ENCODE measurements at regions not wholly inside any gene's neighbourhood (a gene's known extent, or its start where the extent isn't known, plus 50 kb on each side); places are given as distances from the start of the nearest gene placed in this dataset.

DNA sequence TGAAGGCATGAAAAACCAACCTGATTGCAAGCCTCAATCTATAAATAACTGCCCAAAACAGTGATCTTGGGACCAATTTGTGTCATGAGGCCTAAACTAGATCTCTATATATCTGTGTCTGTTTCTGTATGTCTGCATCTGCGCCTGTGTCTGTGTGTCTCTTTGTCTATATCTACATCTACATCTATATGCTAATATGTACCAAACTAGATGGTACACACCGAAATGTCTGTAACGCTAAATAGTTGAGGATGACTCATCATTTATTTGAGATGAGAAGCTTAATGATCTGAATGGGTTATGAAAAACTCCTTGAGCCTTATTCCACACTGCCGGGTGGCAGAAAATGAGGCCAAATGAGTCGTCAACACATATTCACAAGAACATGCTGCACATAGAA, 982.3 kb downstream of the ROBO2 start:
- H3K9me3 ChIP-seq (ENCODE audit: control insufficient read depth in 2 of 3, insufficient read depth in 1 of 3, low read length in 3 of 3), result no peaks in the 10 kb centered on the region
- TF ChIP-seq, protein P1, sequence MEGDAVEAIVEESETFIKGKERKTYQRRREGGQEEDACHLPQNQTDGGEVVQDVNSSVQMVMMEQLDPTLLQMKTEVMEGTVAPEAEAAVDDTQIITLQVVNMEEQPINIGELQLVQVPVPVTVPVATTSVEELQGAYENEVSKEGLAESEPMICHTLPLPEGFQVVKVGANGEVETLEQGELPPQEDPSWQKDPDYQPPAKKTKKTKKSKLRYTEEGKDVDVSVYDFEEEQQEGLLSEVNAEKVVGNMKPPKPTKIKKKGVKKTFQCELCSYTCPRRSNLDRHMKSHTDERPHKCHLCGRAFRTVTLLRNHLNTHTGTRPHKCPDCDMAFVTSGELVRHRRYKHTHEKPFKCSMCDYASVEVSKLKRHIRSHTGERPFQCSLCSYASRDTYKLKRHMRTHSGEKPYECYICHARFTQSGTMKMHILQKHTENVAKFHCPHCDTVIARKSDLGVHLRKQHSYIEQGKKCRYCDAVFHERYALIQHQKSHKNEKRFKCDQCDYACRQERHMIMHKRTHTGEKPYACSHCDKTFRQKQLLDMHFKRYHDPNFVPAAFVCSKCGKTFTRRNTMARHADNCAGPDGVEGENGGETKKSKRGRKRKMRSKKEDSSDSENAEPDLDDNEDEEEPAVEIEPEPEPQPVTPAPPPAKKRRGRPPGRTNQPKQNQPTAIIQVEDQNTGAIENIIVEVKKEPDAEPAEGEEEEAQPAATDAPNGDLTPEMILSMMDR (IDR thresholded peaks at IDR 0.05; ENCODE audit: borderline replicate concordance, extremely low read depth, insufficient read depth), result no peak
- intact Hi-C loops (cut with DNase I), result no loop called here

DNA sequence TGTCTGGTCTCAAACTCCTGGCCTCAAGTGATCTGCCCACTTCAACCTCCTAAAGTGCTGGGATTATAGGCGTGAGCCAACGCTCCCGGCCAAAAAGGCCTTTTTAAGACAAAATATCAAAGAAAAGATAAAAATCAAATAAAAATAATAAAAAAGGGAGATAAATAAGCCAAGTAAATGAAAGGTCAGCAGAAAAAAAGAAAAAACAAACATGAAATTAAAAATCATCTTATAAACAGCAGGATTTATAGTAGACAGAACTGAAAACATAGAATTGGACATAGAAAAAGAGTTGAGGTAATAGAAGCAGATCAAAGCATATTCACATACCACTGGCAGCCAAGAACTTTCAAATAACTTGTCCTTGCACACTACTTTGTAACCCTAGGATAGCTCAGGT, 983.4 kb downstream of the ROBO2 start:
- TF ChIP-seq, protein P1 (IDR thresholded peaks at IDR 0.05; ENCODE audit: borderline replicate concordance, extremely low read depth, insufficient read depth), result no peak
- FAIRE-seq, result no peak
- H3K4me1 ChIP-seq (ENCODE audit: control insufficient read depth in 2 of 3, insufficient read depth in 2 of 3, low read depth in 1 of 3, low read length in 3 of 3), result no peaks in the 10 kb centered on the region
- H3K36me3 ChIP-seq (ENCODE audit: control insufficient read depth in 2 of 3, insufficient read depth in 3 of 3, low read length in 3 of 3), result no peaks in the 10 kb centered on the region
- H3K27me3 ChIP-seq (ENCODE audit: control insufficient read depth, insufficient read depth, low read length), result no peaks in the 10 kb centered on the region
- no peak overlapping the region for H3K27ac ChIP-seq (ENCODE audit: low read depth in 2 of 2, low read length in 2 of 2)
- H3K4me3 ChIP-seq (ENCODE audit: low read length in 3 of 3), result no peak overlapping the region
- DNase-seq, result no peak
- H3K9me3 ChIP-seq (ENCODE audit: control insufficient read depth in 2 of 3, insufficient read depth in 1 of 3, low read length in 3 of 3), result no peaks in the 10 kb centered on the region
- no peak overlapping the region for H3K9ac ChIP-seq (ENCODE audit: low read length in 3 of 3)
- intact Hi-C loops (cut with DNase I), result no loop called here

More for the DNA sequence above, 982.3 kb downstream of the ROBO2 start:
- no peak for FAIRE-seq
- Histone ChIP-seq H3K4me1 (ENCODE audit: control insufficient read depth in 2 of 3, insufficient read depth in 2 of 3, low read depth in 1 of 3, low read length in 3 of 3) (no peaks in the 10 kb centered on the region), H3K9ac (ENCODE audit: low read length in 3 of 3) (no peak overlapping the region), H3K27me3 (ENCODE audit: control insufficient read depth, insufficient read depth, low read length) (no peaks in the 10 kb centered on the region), H3K4me3 (ENCODE audit: low read length in 3 of 3) (no peak overlapping the region), H3K27ac (ENCODE audit: low read depth in 2 of 2, low read length in 2 of 2) (no peak overlapping the region), H3K36me3 (ENCODE audit: control insufficient read depth in 2 of 3, insufficient read depth in 3 of 3, low read length in 3 of 3) (no peaks in the 10 kb centered on the region)
- DNase-seq, result no peak

DNA sequence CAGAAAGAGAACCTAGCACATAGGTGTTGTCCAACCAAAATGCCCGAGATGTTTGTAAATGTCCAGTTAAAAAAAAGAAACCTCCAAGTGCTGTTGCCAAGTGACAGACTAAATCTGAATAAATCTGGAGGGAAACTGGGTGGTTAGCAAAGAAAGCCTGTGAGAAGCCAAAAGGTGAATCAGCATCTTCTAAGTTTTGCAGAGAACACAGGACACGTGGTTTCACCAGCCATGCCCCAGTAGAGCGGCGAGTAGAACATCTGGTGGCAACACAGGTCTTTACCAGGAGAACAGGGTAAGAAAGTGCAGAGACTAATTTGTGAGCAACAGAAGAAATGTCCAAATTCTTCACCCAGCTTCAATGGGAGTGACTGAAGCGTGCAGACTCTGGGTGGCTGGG, 986.0 kb downstream of the ROBO2 start:
- TF ChIP-seq, protein P1 (IDR thresholded peaks at IDR 0.05; ENCODE audit: borderline replicate concordance, extremely low read depth, insufficient read depth), result no peak
- no peak overlapping the region for H3K9ac ChIP-seq (ENCODE audit: low read length in 3 of 3)
- no peaks in the 10 kb centered on the region for H3K27me3 ChIP-seq (ENCODE audit: control insufficient read depth, insufficient read depth, low read length)
- intact Hi-C loops (cut with DNase I), result no loop called here
- H3K4me3 ChIP-seq (ENCODE audit: low read length in 3 of 3), result no peak overlapping the region
- H3K9me3 ChIP-seq (ENCODE audit: control insufficient read depth in 2 of 3, insufficient read depth in 1 of 3, low read length in 3 of 3), result no peaks in the 10 kb centered on the region
- DNase-seq (no peak), FAIRE-seq (no peak)
- no peak overlapping the region for H3K27ac ChIP-seq (ENCODE audit: low read depth in 2 of 2, low read length in 2 of 2)
- H3K4me1 ChIP-seq (ENCODE audit: control insufficient read depth in 2 of 3, insufficient read depth in 2 of 3, low read depth in 1 of 3, low read length in 3 of 3), result no peaks in the 10 kb centered on the region
- H3K36me3 ChIP-seq (ENCODE audit: control insufficient read depth in 2 of 3, insufficient read depth in 3 of 3, low read length in 3 of 3), result no peaks in the 10 kb centered on the region

DNA sequence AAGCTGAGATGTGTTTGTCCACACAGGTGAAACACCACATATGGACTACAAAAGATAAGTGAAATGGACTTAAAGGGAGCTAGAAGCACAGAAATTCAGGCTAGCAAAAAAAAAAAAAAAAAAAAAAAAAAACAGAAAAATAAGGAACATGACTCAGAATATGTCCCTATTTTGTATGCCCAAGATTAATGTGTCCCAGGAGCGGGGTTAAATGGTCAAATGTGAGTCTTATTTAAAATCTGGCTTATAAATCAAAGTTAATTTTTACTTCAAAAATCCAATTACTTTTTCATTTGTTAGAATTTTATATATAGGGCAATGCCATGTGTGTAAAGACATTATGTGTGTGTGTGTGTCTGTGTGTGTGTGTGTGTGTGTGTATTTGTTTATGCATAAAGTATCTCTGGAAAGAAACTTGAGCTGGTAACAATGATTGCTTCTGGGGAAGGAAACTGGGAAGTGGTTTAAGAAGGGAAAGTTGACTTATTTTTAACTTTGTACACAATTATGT, 986.5 kb downstream of the ROBO2 start:
- intact Hi-C loops (cut with DNase I), result no loop called here
- TF ChIP-seq, protein P1 (IDR thresholded peaks at IDR 0.05; ENCODE audit: borderline replicate concordance, extremely low read depth, insufficient read depth), result no peak
- FAIRE-seq, result peak; percentile 32

More for the DNA sequence above, 986.5 kb downstream of the ROBO2 start:
- no peaks in the 10 kb centered on the region for H3K27me3 ChIP-seq (ENCODE audit: control insufficient read depth, insufficient read depth, low read length)
- no peaks in the 10 kb centered on the region for H3K4me1 ChIP-seq (ENCODE audit: control insufficient read depth in 2 of 3, insufficient read depth in 2 of 3, low read depth in 1 of 3, low read length in 3 of 3)
- DNase-seq, result peak in 1 of 5 donors; percentile 43
- H3K36me3 ChIP-seq (ENCODE audit: control insufficient read depth in 2 of 3, insufficient read depth in 3 of 3, low read length in 3 of 3), result no peaks in the 10 kb centered on the region
- H3K4me3 ChIP-seq (ENCODE audit: low read length in 3 of 3), result no peak overlapping the region
- no peaks in the 10 kb centered on the region for H3K9me3 ChIP-seq (ENCODE audit: control insufficient read depth in 2 of 3, insufficient read depth in 1 of 3, low read length in 3 of 3)
- H3K9ac ChIP-seq (ENCODE audit: low read length in 3 of 3), result no peak overlapping the region
- no peak overlapping the region for H3K27ac ChIP-seq (ENCODE audit: low read depth in 2 of 2, low read length in 2 of 2)
